ENCODE measurements at regions not wholly inside any gene's neighbourhood (a gene's known extent, or its start where the extent isn't known, plus 50 kb on each side); places are given as distances from the start of the nearest gene placed in this dataset.

DNA sequence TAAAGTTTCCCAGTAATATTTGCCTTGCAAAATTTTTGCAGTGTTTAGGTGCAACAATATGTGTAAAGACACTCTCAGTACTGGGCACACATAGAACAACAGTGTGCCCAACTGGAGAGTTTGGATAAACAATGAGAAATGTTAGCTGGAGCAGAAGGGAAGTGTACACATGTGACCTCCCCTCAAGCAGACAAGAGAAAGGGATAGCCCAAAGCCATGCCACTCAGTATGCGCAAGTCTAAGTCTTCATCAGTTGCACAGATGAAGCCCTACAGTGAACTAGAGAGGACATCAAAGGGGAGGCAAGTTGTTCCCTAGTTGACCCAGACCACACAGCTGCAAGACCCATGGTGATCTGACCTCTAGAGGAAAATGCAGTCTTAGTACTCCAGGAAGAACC, 97.9 kb upstream of the CDH11 start:
- DNase-seq = no peak

DNA sequence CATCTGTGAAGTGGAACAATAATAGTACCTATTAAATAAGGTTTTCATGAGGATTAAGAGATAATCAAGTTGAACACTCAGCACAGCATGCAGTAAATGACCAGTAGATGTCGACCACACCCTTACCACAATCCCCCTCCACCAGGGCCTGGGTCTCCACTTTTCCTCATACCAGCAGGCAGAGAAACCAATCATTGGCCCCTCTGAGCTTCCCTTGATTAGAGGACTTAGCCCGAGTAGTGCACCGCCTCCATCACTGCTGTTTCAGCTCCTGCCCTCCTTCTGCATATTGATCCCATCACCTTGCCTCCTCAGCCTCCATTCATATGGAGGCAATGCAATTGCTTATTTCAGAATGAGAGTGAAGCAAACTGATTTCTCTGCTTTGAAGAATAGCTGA, 96.5 kb upstream of the CDH11 start:
- DNase-seq = no peak

DNA sequence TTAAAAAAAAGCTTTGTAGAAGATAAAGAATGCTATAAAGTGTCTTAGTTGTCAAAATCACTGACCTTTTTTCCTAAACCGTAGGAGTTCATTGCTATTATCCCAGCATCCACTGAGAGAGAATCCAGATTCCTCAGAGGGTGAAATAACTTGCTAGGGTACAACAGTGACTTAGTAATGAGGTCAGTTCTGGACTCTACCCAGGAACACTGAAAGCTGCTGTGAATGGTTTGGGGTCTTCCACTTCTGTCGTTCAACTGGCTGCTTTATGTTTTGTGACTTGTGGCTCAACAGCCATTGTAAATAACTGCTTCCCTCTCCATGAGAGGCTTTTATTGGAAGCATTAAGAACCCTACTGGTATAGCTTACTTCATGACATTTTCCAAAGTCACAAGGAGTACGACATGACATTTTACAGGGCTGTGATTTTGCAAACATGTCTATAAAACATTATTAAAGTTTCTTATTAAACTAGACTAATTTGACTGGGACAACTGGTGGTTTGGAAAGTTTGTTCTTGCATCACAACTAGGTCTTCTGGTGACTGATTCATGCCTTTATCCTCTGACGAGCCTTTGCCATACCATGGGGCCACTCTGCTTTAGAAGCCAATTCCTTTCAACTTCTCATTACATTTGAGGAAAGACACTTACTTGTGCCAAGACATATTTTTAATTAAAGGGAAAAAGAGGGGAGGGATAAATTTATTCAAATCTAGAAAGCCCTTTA, 92.2 kb upstream of the CDH11 start:
- DNase-seq = no peak

DNA sequence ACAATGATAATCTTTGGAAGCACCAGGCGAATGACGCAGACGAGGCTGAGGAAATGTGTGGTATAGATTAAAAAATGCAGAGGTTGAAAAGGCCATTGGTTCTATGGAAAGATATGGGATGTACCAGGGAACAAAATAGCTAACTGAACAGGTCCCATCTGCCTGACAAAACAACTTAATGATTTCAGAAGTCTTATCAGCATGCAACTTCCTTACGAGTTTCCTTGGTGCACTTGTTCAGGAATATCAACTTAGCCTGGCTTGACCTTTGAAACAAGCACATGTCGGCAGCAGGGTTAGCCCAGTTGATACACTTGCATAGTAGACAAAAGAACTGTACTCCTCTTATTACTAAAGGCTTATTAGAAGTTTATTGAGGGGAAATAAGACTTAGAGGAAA, 90.9 kb upstream of the CDH11 start:
- no peak for DNase-seq

DNA sequence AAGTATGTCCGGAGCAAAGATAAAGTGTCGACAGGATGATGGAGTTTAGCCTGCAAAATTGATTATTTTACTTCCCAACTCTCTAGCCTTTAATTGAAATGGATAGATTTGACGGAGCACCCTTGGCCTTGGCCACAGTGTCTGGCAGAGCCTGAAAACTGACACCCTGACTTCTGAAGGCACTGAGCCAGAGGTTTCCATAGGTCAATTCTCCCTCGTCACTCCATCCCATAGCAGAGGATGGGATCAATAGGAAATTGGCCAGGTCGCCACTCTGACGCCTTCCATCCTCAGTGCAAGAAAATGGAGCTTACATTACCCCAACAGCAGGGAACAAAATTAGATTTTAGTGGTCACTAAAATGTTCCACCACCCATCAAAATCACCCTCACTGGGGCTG, 90.4 kb upstream of the CDH11 start:
- no peak for DNase-seq

DNA sequence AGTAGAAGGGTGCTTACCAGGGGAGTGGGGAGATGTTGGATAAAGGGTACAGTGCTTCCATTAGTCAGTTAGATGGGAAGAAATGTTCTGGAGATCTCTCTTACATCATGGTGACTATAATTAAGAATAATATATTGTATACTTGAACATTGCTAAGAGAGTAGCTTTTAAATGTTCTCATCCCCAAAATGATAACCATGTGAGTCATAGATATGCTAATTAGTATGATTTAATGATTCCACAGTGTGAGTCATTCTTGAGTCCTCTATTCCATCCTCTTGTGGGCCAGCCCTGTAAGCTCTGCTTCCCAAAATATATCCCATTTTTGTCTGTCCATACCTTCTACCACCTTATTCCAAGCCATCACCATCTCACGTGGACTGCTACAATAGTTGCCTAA, 80.6 kb upstream of the CDH11 start:
- no peak for DNase-seq

- no peak for DNase-seq
Observed at GRCh38 chr16:65201511-65201910, 79.6 kb upstream of the CDH11 start.

GRCh38 chr16:65200857-65201256, 79.0 kb upstream of the CDH11 start:
- no peak for DNase-seq

GRCh38 chr16:65200156-65200773, 78.4 kb upstream of the CDH11 start:
- no peak for DNase-seq

- DNase-seq = no peak
Observed at GRCh38 chr16:65196420-65197075, 74.7 kb upstream of the CDH11 start.

DNA sequence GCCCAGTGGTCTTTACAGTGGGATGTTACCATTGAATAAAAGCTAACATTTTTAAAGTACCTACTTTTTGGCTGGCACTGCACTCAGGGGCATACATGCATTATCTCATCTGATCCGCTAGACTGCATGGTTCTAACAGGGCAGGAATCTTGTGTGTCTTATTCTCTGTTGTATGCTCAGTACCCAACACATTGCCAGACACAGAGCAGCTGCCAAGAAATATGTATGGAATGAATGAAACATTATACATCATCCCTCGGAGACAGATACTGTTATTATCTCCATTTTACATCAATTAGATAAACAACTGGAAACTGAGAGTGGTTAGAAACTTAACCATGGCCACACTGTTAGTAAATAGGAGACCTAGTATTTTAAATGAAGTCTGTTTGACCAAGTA, 74.1 kb upstream of the CDH11 start:
- DNase-seq = no peak

DNA sequence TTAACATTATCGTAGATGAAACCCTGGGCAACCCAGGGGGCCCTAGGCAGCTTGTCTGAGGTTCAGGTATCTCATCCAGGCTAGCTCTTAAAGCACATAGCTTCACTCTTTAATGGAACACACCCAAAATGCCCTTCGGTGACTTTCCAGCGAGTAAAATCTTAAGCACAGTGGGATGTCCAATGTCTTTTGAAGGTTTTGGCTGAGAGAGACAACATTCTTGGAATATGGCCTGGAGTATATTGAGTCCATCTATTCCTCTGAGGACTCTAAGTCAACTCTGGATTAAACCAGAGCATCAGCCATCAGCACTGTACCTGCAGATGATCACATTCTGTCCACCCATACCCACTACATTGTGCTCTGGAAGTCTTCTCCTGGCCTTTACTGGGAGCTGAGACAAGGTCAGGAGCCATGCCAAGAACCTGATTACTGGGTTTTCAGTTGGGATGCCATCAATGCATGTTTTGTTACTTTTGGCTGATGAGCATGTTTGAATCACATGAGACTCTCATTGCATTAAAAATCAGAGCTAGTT, 63.4 kb upstream of the CDH11 start:
- DNase-seq = no peak

DNA sequence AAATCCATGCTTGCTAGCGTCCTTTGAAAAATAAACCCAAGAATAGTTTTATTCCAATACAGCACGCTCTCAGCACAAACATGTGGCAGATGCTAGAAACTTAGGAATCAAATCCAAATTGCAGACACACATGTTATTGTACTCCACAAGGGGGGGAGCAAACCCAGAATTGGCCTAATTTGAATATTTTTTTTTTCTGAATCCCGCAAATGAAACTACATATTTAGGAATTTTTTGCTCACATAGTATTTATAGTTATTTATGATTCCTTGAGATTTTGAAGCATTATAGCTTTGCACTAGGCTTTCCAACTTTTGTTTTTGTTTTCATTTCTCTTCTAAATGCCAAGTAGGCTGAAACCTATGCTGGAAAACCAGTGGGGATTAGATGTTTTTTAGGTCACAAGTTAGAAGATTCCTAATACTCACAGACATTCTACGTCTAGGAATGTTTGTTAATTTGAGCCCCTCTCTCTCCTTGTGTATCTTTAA, 59.3 kb upstream of the CDH11 start:
- DNase-seq = no peak

- DNase-seq = no peak
Observed at GRCh38 chr16:65178151-65178550, 56.3 kb upstream of the CDH11 start.

DNA sequence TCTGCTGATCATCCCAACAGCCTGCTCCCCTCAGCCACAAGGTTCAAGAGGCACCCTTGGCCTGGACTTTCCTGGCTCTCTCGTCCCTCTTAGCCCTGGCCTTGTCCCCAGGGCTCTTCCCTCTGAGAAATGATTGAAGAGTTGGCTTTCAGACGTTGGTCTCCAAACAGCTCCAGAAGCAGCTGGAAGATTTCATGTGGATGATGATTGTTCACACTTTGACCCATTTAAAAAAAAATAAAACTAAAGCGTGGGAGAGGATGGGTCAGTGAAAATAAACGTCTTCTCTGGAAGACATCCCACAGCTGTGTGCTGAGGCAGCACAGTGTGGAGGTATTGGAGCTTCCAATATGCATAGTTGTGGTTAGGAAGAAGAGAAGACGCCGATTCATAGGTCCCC, 54.7 kb upstream of the CDH11 start:
- no peak for DNase-seq

GRCh38 chr16:65172356-65172755, 50.5 kb upstream of the CDH11 start:
- DNase-seq = no peak
